ENCODE measurements at regions not wholly inside any gene's neighbourhood (a gene's known extent, or its start where the extent isn't known, plus 50 kb on each side); places are given as distances from the start of the nearest gene placed in this dataset.

- no peak for ATAC-seq
- TF ChIP-seq CSDC2 (CRISPR knock-in tag; IDR thresholded peaks at IDR 0.05) = no peak
- TF ChIP-seq RARB (CRISPR knock-in tag; IDR thresholded peaks at IDR 0.05) = no peak
- no peak for TF ChIP-seq ARNTL (CRISPR knock-in tag; IDR thresholded peaks at IDR 0.05; ENCODE audit: borderline replicate concordance, low read depth)
- TF ChIP-seq ZNF70 (CRISPR knock-in tag; IDR thresholded peaks at IDR 0.05) = no peak
- no peak for TF ChIP-seq ZNF565 (CRISPR knock-in tag; conservative IDR thresholded peaks at IDR 0.05; ENCODE audit: low read depth)
- no peak for TF ChIP-seq ZC3H10 (CRISPR knock-in tag; IDR thresholded peaks at IDR 0.05)
- TF ChIP-seq POU6F1 (CRISPR knock-in tag; IDR thresholded peaks at IDR 0.05; ENCODE audit: borderline replicate concordance, low read depth) = no peak
- TF ChIP-seq TSHZ2 (CRISPR knock-in tag; IDR thresholded peaks at IDR 0.05) = no peak
- TF ChIP-seq TOX (CRISPR knock-in tag; IDR thresholded peaks at IDR 0.05; ENCODE audit: borderline replicate concordance) = no peak
- no peak for TF ChIP-seq PATZ1 (CRISPR knock-in tag; IDR thresholded peaks at IDR 0.05; ENCODE audit: borderline replicate concordance)
- TF ChIP-seq SNAI2 (CRISPR knock-in tag; IDR thresholded peaks at IDR 0.05) = no peak
- TF ChIP-seq BACH2 (CRISPR knock-in tag; IDR thresholded peaks at IDR 0.05; ENCODE audit: borderline replicate concordance) = no peak
- no peak for TF ChIP-seq OSR1 (CRISPR knock-in tag; IDR thresholded peaks at IDR 0.05)
- no peak for TF ChIP-seq ZNF8 (CRISPR knock-in tag; IDR thresholded peaks at IDR 0.05)
- no peak for TF ChIP-seq ZFP3 (CRISPR knock-in tag; IDR thresholded peaks at IDR 0.05)
Observed at GRCh38 chr15:95323796-95324195, 1006.7 kb upstream of the NR2F2 start.

GRCh38 chr15:95324656-95325055, 1005.8 kb upstream of the NR2F2 start:
- no peak for ATAC-seq
- no peak for TF ChIP-seq PPARA (CRISPR knock-in tag; IDR thresholded peaks at IDR 0.05; ENCODE audit: borderline replicate concordance)

GRCh38 chr15:95325763-95326404, 1004.6 kb upstream of the NR2F2 start:
- no peak for TF ChIP-seq OSR1 (CRISPR knock-in tag; IDR thresholded peaks at IDR 0.05)
- no peak for TF ChIP-seq ZFP3 (CRISPR knock-in tag; IDR thresholded peaks at IDR 0.05)
- TF ChIP-seq ISL1 (CRISPR knock-in tag; IDR thresholded peaks at IDR 0.05) = no peak
- TF ChIP-seq ZNF70 (CRISPR knock-in tag; IDR thresholded peaks at IDR 0.05) = no peak
- no peak for TF ChIP-seq ZNF8 (CRISPR knock-in tag; IDR thresholded peaks at IDR 0.05)
- no peak for TF ChIP-seq BACH2 (CRISPR knock-in tag; IDR thresholded peaks at IDR 0.05; ENCODE audit: borderline replicate concordance)
- TF ChIP-seq CSDC2 (CRISPR knock-in tag; IDR thresholded peaks at IDR 0.05) = no peak
- TF ChIP-seq TOX (CRISPR knock-in tag; IDR thresholded peaks at IDR 0.05; ENCODE audit: borderline replicate concordance) = no peak
- no peak for ATAC-seq

- no peak for ATAC-seq
- TF ChIP-seq RARB (CRISPR knock-in tag; IDR thresholded peaks at IDR 0.05) (no peak), TSHZ2 (CRISPR knock-in tag; IDR thresholded peaks at IDR 0.05) (no peak), CSDC2 (CRISPR knock-in tag; IDR thresholded peaks at IDR 0.05) (no peak), PATZ1 (CRISPR knock-in tag; IDR thresholded peaks at IDR 0.05; ENCODE audit: borderline replicate concordance) (no peak), ZNF8 (CRISPR knock-in tag; IDR thresholded peaks at IDR 0.05) (no peak), POU6F1 (CRISPR knock-in tag; IDR thresholded peaks at IDR 0.05; ENCODE audit: borderline replicate concordance, low read depth) (no peak), BACH2 (CRISPR knock-in tag; IDR thresholded peaks at IDR 0.05; ENCODE audit: borderline replicate concordance) (no peak), ZNF70 (CRISPR knock-in tag; IDR thresholded peaks at IDR 0.05) (no peak), OSR1 (CRISPR knock-in tag; IDR thresholded peaks at IDR 0.05) (no peak), SNAI2 (CRISPR knock-in tag; IDR thresholded peaks at IDR 0.05) (no peak), TOX (CRISPR knock-in tag; IDR thresholded peaks at IDR 0.05; ENCODE audit: borderline replicate concordance) (no peak), GLIS3 (CRISPR knock-in tag; IDR thresholded peaks at IDR 0.05) (no peak), PPARA (CRISPR knock-in tag; IDR thresholded peaks at IDR 0.05; ENCODE audit: borderline replicate concordance) (no peak)
Observed at GRCh38 chr15:95326431-95327182, 1003.9 kb upstream of the NR2F2 start.

Data from SK-N-SH treated with all-trans-retinoic acid at 6 μM for 48 hours (cell line).